ENCODE measurements at regions not wholly inside any gene's neighbourhood (a gene's known extent, or its start where the extent isn't known, plus 50 kb on each side); places are given as distances from the start of the nearest gene placed in this dataset.

DNA sequence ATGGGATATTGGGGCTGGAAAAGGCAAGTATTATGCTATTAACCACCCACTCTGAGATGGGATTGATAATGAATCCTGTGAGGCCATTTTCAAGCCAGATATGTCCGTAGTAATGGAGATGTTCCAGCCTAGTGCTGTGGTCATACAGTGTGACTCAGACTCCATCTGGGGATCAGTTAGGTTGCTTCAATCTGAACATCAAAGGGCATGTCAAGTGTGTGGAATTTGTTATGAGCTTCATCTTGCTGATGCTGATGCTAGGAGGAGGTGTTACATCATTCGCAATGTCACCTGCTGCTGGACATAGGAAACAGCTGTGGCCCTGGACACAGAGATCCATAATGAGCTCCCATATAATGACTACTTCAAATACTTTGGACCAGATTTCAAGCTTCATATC lies 144.7 kb downstream of the PLCE1 start:
- Histone ChIP-seq H2AFZ (ENCODE audit: low read length) (no peak overlapping the region), H3K79me1 (ENCODE audit: low read depth, low read length) (no peaks in the 10 kb centered on the region), H3K4me1 (replicated peaks in 1 of 4; ENCODE audit: control insufficient read depth in 3 of 4, insufficient read depth in 4 of 4, low read length in 3 of 4) (no peaks in the 10 kb centered on the region), H4K5ac (ENCODE audit: insufficient read length, low read depth, low read length) (no peak overlapping the region), H2BK15ac (ENCODE audit: low read length) (no peak overlapping the region), H3K27me3 (replicated peaks in 1 of 4; ENCODE audit: control insufficient read depth in 3 of 4, extremely low read depth in 1 of 4, insufficient read depth in 3 of 4, low read length in 3 of 4) (no peaks in the 10 kb centered on the region), H3K4ac (replicated peaks; ENCODE audit: insufficient read length, low read depth, low read length) (no peak overlapping the region), H3K27ac (ENCODE audit: low read depth, low read length) (no peak overlapping the region), H2BK20ac (ENCODE audit: low read length) (no peak overlapping the region), H3K36me3 (ENCODE audit: control insufficient read depth in 2 of 4, insufficient read depth in 4 of 4, low read length in 3 of 4) (no peaks in the 10 kb centered on the region), H3K18ac (ENCODE audit: extremely low read depth, low read length) (no peak overlapping the region), H3K14ac (ENCODE audit: insufficient read length) (no peak overlapping the region), H2BK12ac (ENCODE audit: low read depth, low read length) (no peak overlapping the region), H3K4me2 (ENCODE audit: insufficient read depth in 1 of 2, low read depth in 2 of 2, low read length in 2 of 2) (no peak overlapping the region), H3K4me3 (ENCODE audit: extremely low read depth in 1 of 4, insufficient read depth in 2 of 4, low read depth in 3 of 4, low read length in 4 of 4) (no peak overlapping the region), H4K91ac (replicated peaks; ENCODE audit: insufficient read length, low read length) (no peak overlapping the region), H2BK120ac (replicated peaks; ENCODE audit: low read depth, low read length) (no peak overlapping the region), H2AK5ac (ENCODE audit: low read depth, low read length) (no peak overlapping the region), H3K23me2 (ENCODE audit: low read depth, low read length) (no peaks in the 10 kb centered on the region), H3K23ac (ENCODE audit: insufficient read length) (no peak overlapping the region), H3K9ac (replicated peaks in 1 of 4; ENCODE audit: extremely low read depth in 1 of 4, low read depth in 3 of 4, low read length in 3 of 4) (no peak overlapping the region), H4K20me1 (replicated peaks in 1 of 2; ENCODE audit: control insufficient read depth in 1 of 2, insufficient read depth in 2 of 2, low read length in 2 of 2) (no peaks in the 10 kb centered on the region), H3K79me2 (ENCODE audit: control insufficient read depth in 1 of 2, insufficient read depth in 2 of 2, low read length in 2 of 2) (no peaks in the 10 kb centered on the region), H2BK5ac (ENCODE audit: low read depth, low read length) (no peak overlapping the region), H4K8ac (ENCODE audit: extremely low read depth, insufficient read depth, low read length) (no peak overlapping the region), H3K9me3 (ENCODE audit: insufficient read depth in 2 of 2, low read depth in 1 of 2, low read length in 1 of 2) (no peaks in the 10 kb centered on the region), H3K56ac (replicated peaks; ENCODE audit: insufficient read length, low read depth, low read length) (no peak overlapping the region)
- FAIRE-seq: no peak
- no peak for DNase-seq (ENCODE audit: low read depth in 1 of 2, low spot score in 2 of 2)
- TF ChIP-seq SIRT6 (IDR thresholded peaks at IDR 0.05; ENCODE audit: low read length): no peak
- no peak for TF ChIP-seq RFX5 (IDR thresholded peaks at IDR 0.05; ENCODE audit: borderline replicate concordance, low read depth, low read length)
- TF ChIP-seq FOSL1 (IDR thresholded peaks at IDR 0.05; ENCODE audit: insufficient read depth, low read depth, low read length): no peak
- TF ChIP-seq CREB1 (IDR thresholded peaks at IDR 0.05): no peak
- TF ChIP-seq PHF8 (conservative IDR thresholded peaks at IDR 0.05; ENCODE audit: low read depth, low read length): no peak
- TF ChIP-seq HDAC6 (IDR thresholded peaks at IDR 0.05; ENCODE audit: low read depth, low read length): no peak
- no peak for TF ChIP-seq CHD1 (IDR thresholded peaks at IDR 0.05; ENCODE audit: low read depth, low read length)
- no peak for TF ChIP-seq TCF12 (IDR thresholded peaks at IDR 0.05; ENCODE audit: low read depth, low read length)
- TF ChIP-seq GTF2F1 (IDR thresholded peaks at IDR 0.05; ENCODE audit: borderline replicate concordance, low read depth, low read length): no peak
- no peak for TF ChIP-seq RBBP5 (IDR thresholded peaks at IDR 0.05; ENCODE audit: borderline replicate concordance, low read depth, low read length)
- no peak for TF ChIP-seq RNF2 (IDR thresholded peaks at IDR 0.05; ENCODE audit: borderline replicate concordance, low read depth, low read length, missing control alignments, poor library complexity, severe bottlenecking)
- no peak for TF ChIP-seq CTBP2 (IDR thresholded peaks at IDR 0.05; ENCODE audit: borderline replicate concordance, insufficient read depth, insufficient read length, low read length)
- TF ChIP-seq POU5F1 (IDR thresholded peaks at IDR 0.05; ENCODE audit: low read depth, low read length): no peak
- 92% methylated on average over 2 of the region's 2 CpGs; no CpG with 5 or more reads in 1 of the 2 experiments for WGBS, 2 experiments (ENCODE audit: extremely low coverage in 1 of 2, insufficient coverage in 1 of 2, insufficient read length in 1 of 2, insufficient replicate concordance in 2 of 2, low coverage in 1 of 2, low lambda C conversion rate in 2 of 2, missing lambda C conversion rate in 1 of 2)
- POLR2A ChIA-PET (ENCODE audit: partially characterized antibody): no interaction called here
- CTCF ChIA-PET (ENCODE audit: partially characterized antibody): interaction anchor here (2.8 kb wide), 1 partner anchor 15 kb away, joined by 6 read pairs; no protein-coding TSS in a partner anchor

Data from H1 (cell line).